HG02610 (cell line): ENCODE measurements at regions not wholly inside any gene's neighbourhood (a gene's known extent, or its start where the extent isn't known, plus 50 kb on each side); places are given as distances from the start of the nearest gene placed in this dataset.

ENCODE experiments used
- ATAC-seq: cut with Tn5 transposase; IDR thresholded peaks from one replicate; pipeline ENCODE4 v1.9.1; 2021; ENCODE audit warnings: mild to moderate bottlenecking, moderate library complexity; ENCODE audit not compliant: unreplicated experiment

DNA sequence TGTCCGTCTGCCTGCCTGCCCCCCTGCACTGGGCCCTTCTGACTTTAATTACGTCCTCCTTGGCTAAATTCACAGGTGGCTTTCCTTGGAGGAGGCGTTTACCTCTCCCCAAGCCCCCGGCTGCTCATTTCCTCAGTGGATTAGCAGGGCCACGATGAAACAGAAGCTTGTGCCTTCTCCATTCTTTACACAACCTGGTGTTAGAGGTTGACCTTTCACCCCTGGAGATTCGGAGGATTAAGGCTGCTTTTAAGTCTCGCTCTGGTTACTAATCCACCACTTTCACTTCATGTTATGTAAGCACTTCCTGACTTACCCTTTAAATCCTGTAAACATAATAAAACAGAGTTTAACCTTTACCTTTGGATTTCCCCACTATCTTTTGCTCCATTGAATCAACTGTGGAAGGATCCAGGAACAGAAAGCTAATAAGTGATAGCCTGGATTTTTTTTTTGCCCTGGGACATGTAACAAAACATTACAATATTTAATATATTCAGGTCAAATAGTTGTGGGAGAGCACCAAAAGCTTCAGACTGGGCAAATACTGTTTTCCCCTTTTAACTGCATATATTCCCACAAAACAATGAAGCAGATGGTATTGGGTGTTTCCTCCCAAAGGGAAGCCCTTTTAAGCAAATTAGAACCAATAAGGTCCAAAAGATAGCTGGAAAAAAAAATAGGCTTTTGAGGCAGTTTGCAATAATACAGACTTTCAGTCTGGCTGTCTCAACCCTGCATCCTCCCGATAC lies 370.2 kb downstream of the EN1 start:
- ATAC-seq, result no peak

- ATAC-seq, result no peak
Observed at GRCh38 chr2:118475622-118476205, 371.7 kb downstream of the EN1 start.

DNA sequence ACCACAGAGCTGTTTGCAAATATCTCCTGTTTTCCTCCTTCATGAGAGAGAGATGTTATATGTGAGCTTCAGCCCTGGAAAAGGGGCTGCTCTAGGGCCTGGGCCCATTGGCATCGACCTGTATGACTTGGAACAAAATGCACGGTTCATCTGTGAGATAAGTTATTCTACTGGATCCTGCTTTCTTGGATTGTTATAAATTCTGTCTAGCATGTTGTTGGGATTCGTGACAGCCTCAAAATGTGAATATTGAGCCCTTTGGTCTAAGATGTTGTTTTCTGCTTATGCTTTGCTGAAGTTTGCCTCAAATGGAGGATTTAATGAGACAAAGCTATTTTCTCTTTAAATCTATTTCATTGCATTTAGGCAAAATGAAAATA lies 372.9 kb downstream of the EN1 start:
- no peak for ATAC-seq

- ATAC-seq, result no peak
Observed at GRCh38 chr2:118473846-118474540, 373.5 kb downstream of the EN1 start.

GRCh38 chr2:118473241-118473640 lies 374.2 kb downstream of the EN1 start:
- ATAC-seq, result no peak

DNA sequence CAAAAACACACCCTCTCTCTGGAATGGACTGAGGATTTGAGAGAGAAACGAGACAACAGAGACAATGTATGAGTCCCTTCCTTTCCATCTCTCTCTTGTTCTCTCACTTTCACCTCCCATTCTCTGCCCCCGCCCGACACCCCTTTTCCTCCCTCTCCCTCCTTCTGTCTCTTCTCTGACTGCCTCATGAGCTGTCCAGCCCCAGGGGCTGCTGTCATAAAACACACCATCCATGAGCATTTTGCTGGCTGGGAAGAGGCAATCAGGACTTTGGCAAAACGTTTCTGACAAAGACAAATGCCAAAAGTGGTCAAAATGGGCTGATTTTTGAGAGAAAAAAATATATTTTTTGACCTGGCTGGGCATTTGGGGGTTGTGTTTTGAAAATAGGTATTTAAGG lies 377.2 kb downstream of the EN1 start:
- no peak for ATAC-seq

DNA sequence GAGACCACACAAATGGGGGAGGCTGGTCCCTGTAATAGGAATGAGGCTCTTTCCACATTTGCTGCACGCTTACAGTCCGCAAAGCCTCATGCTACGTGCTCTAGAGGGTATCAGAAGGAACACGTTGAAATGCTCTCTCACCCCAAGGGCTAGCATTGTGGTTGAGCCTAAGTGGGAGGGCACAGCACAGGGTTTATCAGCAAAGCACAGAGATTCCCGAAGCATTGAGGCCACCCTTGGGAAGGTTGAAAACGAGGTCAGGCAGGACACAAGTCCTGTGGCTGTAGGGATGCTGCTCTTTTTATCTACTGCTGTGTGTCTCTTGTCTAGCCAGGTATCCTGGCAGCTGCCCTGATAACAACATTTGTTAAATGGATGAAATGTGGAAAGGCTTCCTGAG lies 378.3 kb downstream of the EN1 start:
- no peak for ATAC-seq

DNA sequence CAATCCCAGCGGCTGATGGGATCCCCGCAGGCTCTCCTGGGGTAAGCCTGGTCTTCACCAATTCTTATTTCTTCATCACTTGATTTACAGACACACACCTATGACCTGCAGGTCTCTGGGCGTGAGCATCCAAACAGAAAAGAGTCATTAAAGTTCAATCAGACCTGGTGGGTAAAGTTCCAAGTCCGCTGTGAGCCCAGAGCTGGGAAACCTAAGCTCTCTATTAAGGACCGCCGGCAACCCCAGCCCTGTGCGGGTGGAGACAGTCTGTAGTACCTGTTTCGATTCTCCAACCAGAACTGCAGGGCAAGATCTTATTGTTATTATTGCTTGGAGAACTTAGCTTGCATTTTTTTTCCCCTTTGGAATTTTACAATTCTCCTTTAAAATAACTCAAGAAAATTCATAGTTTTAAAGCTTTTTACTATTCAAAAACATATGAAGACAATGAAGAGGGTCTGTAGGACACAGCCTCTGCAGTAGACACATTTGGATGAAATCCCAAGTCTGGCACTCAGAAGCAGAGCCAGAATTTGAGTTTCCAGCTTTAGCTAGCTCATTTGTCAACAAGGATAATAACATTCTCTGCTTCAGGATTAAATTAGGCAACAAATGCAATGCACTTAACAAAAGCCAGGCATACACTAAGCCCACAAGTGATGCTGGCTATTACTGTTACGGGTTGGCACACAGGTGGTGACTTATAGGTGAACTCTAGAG lies 376.4 kb downstream of the INSIG2 start:
- no peak for ATAC-seq

DNA sequence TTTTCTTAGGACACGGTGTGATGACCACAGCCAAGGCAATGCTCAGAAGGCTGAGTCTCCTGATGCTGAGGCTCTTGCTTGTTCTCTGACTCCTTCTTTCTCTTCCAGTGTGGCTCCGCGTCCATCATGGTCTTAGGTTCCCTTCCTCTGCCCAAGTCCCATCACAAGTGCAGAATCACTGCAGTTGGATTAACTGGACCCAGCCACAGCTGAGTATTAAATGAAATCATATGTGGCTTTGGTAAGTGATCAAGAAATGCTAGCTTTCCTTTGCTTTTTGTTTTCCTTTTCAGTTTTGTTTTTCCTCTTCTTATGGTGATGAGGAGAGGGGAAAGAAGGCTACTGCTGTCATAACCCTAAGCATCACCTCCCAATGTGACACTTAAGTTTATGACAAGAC lies 375.8 kb downstream of the INSIG2 start:
- ATAC-seq, result no peak

DNA sequence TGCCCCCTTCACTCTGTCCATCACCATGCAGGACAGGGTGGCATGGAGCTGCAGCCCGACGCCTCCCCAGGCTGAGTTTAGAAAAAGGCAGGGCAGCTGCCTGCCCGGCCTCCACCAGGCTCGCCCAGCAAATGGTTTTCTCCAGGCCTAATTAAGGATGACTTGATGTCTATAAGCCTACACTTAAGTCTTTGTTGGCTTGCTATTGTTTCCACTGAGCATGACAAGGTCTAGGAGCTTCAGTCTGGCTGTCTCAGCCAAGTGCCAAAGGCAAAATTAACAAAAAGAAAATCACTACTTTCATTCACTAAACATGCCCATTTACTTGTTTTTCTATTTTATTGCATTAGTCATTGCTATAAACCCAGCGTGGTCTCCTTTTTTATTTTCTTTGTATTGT lies 372.2 kb downstream of the INSIG2 start:
- no peak for ATAC-seq

DNA sequence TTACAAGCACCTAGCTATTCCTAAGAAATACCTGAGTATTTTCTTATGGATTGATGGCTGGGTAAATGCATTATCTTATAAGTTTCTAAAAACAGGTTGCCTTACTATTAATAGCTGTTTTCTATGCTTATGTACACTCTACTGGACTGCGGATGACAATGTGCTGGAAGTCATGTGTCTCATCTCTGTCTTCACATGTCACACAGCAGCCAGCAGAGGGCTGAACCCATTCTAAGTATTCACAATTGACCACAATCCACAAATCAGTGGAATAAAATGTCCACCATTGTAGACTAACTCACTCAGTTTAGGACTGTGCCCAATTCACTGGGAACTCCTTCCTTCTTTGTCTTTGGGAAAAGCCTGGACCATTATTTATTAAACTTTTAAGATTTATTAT lies 371.2 kb downstream of the INSIG2 start:
- no peak for ATAC-seq

DNA sequence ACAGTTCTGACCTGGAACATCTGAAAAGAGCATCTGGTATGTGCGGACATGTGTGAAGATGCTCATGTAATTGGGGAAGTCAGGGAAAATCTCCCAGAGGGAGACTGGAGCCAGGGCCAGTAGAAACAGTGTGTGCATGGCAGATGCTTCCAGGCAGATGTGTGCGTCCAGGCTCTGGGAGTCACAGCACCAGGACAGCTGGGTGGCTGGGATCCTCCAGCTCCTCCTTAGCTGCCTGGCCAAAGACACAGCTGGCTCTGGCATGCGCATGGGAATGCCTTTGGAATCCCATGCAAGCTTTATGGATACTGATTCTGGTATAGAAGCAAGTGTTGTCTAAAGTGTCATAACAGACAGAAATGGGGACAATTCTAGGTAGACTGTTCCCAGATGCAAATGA lies 369.7 kb downstream of the INSIG2 start:
- ATAC-seq, result no peak

GRCh38 chr2:118449401-118449800 lies 361.1 kb downstream of the INSIG2 start:
- ATAC-seq, result no peak

DNA sequence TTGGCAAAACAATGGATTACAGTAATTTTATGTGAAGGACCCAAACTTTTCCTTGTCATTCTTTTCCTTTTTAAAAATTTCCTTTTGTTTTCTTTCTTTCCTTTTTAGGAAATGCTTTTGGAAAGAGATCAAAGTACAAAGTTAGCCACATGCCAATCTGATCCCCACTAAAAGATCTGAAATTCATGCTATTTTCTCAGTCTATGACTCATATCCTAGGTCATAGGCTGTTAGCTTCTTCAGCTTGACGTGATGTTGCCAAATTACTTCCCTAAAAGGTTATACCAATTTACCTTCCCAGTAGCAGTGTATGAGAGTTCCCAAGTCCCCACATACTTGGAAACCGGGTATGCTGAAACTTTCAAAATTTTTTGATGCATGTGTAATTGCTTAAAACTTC lies 355.3 kb downstream of the INSIG2 start:
- no peak for ATAC-seq

- ATAC-seq, result no peak
Observed at GRCh38 chr2:118442996-118443553, 354.8 kb downstream of the INSIG2 start.

DNA sequence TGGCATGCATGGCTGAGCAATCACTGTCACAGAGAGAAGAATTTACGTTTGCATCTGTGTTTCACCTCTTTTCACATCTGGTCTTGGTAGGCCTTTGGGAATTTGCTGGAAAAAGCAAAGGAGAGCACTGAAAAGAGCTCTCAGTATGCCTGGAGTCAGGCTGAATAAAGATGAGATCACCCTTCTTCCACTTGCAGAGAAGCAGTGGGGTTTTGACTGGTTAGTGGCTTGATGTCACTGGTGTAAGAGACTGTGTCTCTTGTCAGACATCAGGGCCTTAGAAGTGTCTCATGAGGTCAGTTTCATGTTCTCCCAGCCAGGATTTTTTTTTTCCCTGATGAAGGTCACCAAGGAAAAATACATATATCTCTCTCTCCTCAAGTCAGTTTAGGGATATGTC lies 353.8 kb downstream of the INSIG2 start:
- ATAC-seq, result no peak

DNA sequence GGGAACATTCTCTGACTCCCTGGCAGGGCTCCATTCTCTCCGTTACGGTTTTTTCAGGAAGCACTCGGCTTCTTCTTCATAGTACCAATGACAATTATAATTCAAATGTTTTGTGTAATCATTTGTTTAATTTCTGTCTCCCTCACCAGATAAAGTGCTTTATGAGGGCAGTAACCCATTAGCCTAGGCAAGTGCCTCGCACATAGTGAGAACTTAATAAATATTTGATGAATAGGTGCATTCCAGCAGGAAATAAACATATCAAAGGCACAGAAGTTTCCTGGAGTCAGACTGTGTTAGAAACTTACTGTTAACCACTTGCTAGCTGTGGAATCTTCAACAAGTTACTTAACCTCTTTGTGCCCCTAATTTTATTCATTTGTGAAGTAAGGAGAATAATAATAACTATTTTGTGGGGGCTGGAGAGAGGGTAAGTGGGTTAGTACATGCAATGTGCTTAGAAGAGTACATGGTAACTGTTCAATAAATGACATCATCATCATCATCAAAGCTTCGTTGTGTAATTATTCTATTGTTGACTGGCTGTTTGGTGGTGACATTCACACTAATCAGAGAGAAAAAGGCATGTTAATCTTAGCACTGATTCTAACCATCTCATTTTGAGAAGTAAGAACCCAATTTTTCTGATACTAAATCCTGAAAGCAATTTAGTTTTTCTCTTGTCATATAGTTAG lies 352.3 kb downstream of the INSIG2 start:
- ATAC-seq, result no peak

DNA sequence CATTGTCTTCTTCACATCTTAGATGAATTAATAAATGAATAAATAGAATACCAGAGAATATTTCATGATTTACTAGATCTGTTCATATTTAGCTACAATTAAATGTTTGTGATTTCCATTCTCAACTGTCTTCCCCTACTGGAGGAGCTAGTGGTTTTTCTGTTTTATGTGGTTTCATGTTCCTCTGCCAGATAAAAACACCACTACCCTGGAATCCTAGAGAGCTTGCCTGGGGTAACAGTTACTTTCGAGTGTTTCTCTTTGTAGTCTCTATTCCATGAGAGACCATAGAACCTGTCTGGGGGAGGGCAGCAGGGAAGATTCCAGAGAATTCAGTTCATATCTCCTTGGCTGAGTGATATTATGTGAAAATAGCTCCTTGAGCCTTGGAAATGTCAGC lies 349.2 kb downstream of the INSIG2 start:
- ATAC-seq, result no peak

DNA sequence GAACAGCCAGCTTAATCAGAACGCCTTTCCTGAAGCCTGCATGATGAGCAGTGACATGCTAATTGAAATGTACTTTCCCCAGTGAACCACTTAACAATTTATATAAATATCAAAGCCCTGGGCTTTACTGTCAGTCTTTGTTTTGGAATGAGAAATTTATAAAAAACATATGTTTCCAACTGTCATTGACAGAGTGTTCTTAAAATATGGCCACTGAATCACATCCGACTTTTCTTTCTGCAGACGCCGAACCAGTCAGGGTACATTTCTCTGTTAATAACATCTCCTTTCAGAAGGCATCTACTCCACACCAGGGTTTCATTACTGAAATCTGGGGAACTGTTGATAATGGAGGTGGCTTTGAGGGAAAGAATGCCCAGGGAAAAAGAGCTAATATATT lies 343.7 kb downstream of the INSIG2 start:
- ATAC-seq, result no peak

DNA sequence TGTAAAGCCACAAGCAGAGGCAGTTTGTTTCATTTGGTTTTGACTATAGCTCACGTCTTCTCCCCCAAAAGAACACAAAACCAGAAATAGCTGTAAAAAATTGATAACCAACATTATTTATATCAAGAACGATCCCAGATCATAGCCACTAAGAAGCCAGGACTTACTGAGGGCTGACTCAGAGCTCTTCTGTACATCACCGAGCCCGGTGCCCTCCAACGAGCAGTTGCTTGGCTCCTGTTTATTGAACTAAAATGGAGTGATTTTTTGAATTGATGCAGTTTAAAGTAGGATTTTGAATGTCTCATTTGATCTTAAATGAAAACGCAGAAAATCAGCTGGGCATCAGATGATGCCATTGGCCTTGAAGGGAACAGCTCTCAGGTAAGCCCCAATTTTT lies 343.3 kb downstream of the INSIG2 start:
- no peak for ATAC-seq

DNA sequence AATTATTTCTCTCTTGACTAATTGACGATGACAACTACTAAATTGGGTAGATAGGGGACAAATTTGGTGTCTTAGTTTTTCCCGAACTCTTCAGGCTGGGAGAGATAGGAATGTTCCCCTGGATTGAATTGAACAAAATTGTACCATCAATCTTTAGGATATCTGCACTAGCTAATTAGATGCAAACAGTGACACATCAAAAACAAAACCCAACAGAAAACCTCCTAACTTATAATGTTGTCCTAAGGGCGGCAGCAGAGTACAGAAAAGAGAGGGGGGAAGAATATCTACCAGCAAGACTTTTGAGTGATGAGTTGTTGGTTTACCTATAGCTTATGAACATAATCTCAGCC lies 342.9 kb downstream of the INSIG2 start:
- no peak for ATAC-seq
